Esophagus squamous epithelium (tissue), 5 donors: ENCODE measurements at regions not wholly inside any gene's neighbourhood (a gene's known extent, or its start where the extent isn't known, plus 50 kb on each side); places are given as distances from the start of the nearest gene placed in this dataset.

Experiments used
- DNase-seq: peaks from one replicate; lab custom pipeline; 2025; lab: John Stamatoyannopoulos, UW
- H3K27ac ChIP-seq, 4 donors: fragments of 200-600 bp; sonication (generic); one replicate each; pipeline ENCODE4 v1.5.1; 2016 to 2019; ENCODE audit warnings: mild to moderate bottlenecking in 1 of 4
- H3K27me3 ChIP-seq, 4 donors: fragments of 200-600 bp; sonication (generic); 1 replicate in 3 of 4; 2 replicates in 1 of 4; pipeline versions ENCODE4 v1.5.1 to v1.6.0; 2017 to 2021; ENCODE audit warnings: antibody characterized with exemption in 1 of 4
- H3K36me3 ChIP-seq, 3 donors: fragments of 200-600 bp; sonication (generic); one replicate each; pipeline ENCODE4 v1.5.1; 2016 to 2019
- H3K4me1 ChIP-seq, 3 donors: fragments of 200-600 bp; sonication (generic); one replicate each; pipeline ENCODE4 v1.5.1; 2017 to 2019
- H3K4me3 ChIP-seq, 4 donors: fragments of 200-600 bp; sonication (generic); 1 replicate in 3 of 4; 2 replicates in 1 of 4; pipeline ENCODE4 v1.5.1; 2016 to 2019; ENCODE audit warnings: mild to moderate bottlenecking in 2 of 4, moderate library complexity in 1 of 4
- H3K9me3 ChIP-seq, 3 donors: fragments of 200-600 bp; sonication (generic); one replicate each; pipeline ENCODE4 v1.5.1; 2016 to 2019
- POLR2A ChIP-seq, 4 donors: fragments of 450-650 bp; IDR thresholded peaks; one replicate each; pipeline ENCODE4 v1.6.1; 2017; ENCODE audit warnings: antibody characterized with exemption in 4 of 4, mild to moderate bottlenecking in 4 of 4, moderate library complexity in 3 of 4
- WGBS, 2 donors: methylation state at CpG; one replicate each; pipeline ENCODE4 v1.1.5; 2018; 5-methylcytosine and 5-hydroxymethylcytosine counted together
- intact Hi-C: fragments of 100-400 bp; cut with DNase I; formaldehyde crosslinking; loops from one replicate; pipeline ENCODE4 v1.15.0; 2022
- TF ChIP-seq, protein P1 (sequence below), 6 experiments: fragments of 450-650 bp in 4 of 6; fragments of 200-600 bp in 2 of 6; sonication (generic) in 2 of 6; IDR thresholded peaks; one replicate each; pipeline ENCODE4 v1.5.1; 2016 to 2019; ENCODE audit warnings: antibody characterized with exemption in 6 of 6, mild to moderate bottlenecking in 4 of 6, moderate library complexity in 4 of 6
- donor health status: DM: yes; HTN: yes; CAD: no.

DNA sequence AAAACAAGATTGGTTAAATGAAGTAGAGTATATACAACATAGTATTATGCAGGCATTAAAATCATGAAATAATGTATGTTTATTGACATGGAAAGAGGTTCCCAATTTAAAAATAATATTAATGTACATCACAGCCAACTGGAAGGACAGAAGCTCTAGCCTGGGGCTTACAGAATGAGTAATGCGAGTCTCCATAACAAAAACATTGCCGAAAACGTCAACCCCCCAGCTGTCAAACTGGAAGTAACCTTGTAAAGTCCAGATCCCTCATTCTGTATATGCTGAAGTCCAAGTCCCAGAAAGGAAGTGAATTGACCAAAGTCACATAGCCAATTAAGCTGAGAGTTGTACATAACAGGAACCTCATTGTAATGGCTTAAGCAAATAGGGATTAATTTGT, 128.7 kb upstream of the ECI2 start:
- no peaks in the 10 kb centered on the region for H3K36me3 ChIP-seq
- no peaks in the 10 kb centered on the region for H3K9me3 ChIP-seq
- TF ChIP-seq POLR2A (IDR thresholded peaks at IDR 0.05): no peak
- TF ChIP-seq, protein P1, sequence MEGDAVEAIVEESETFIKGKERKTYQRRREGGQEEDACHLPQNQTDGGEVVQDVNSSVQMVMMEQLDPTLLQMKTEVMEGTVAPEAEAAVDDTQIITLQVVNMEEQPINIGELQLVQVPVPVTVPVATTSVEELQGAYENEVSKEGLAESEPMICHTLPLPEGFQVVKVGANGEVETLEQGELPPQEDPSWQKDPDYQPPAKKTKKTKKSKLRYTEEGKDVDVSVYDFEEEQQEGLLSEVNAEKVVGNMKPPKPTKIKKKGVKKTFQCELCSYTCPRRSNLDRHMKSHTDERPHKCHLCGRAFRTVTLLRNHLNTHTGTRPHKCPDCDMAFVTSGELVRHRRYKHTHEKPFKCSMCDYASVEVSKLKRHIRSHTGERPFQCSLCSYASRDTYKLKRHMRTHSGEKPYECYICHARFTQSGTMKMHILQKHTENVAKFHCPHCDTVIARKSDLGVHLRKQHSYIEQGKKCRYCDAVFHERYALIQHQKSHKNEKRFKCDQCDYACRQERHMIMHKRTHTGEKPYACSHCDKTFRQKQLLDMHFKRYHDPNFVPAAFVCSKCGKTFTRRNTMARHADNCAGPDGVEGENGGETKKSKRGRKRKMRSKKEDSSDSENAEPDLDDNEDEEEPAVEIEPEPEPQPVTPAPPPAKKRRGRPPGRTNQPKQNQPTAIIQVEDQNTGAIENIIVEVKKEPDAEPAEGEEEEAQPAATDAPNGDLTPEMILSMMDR (IDR thresholded peaks at IDR 0.05): no peak
- DNase-seq: no peak
- H3K4me3 ChIP-seq: no peak overlapping the region
- 33 to 45% methylated on average over 3 of the region's 3 CpGs for WGBS, 2 donors
- H3K27me3 ChIP-seq: no peaks in the 10 kb centered on the region
- no peak overlapping the region for H3K27ac ChIP-seq
- peaks cover 0 to 10% (median 0%) of the 10 kb centered on the region in 3 donors for H3K4me1 ChIP-seq
- intact Hi-C loops: no loop called here

DNA sequence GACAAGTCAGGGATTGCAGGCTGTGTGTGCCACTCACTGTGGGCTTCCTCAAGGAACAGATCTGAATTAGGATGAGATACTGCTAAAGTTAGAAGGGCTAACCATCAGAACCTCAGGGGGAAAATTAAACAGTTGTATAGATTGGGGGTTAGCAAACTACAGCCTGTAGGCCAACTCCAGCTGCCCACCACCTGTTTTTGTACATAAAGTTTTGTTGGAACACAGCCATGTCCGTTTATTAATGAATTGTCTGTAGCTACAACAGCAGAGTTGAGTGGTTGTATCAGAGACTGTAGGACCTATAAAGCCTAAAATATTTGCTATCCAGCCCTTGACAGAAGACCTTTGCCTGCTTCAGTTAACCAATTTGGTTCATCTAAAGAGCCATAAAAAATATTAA, 127.2 kb upstream of the ECI2 start:
- no peaks in the 10 kb centered on the region for H3K36me3 ChIP-seq

DNA sequence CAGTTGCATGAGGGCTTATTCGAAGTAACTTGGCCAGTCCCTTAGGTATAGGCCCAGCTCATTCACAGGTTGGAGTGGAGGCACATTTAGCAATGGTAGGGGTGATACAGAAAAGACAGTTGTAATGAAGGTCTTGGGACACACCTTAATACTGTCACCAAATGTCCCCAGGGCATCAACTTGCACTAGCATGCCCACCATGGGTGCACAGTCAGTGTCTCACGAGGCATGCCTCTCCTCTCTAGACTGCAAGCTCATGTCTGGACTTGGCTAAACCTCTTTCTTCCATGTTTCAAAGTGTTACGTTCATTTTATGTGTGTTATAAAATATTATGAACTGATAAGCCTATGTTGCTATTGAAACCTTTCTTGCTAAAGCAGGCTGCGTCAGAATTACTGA, 124.0 kb upstream of the ECI2 start:
- TF ChIP-seq POLR2A (IDR thresholded peaks at IDR 0.05): no peak
- TF ChIP-seq, protein P1 (IDR thresholded peaks at IDR 0.05): no peak
- 64 to 66% methylated on average over 4 of the region's 4 CpGs for WGBS, 2 donors
- H3K27me3 ChIP-seq: no peaks in the 10 kb centered on the region
- H3K9me3 ChIP-seq: no peaks in the 10 kb centered on the region
- intact Hi-C loops: no loop called here
- H3K4me1 ChIP-seq: peaks cover 0 to 18% (median under 1%) of the 10 kb centered on the region in 3 donors
- H3K4me3 ChIP-seq: no peak overlapping the region
- DNase-seq: no peak
- H3K36me3 ChIP-seq: no peaks in the 10 kb centered on the region
- H3K27ac ChIP-seq: no peak overlapping the region

More for the DNA sequence above, 127.2 kb upstream of the ECI2 start:
- TF ChIP-seq, protein P1 (IDR thresholded peaks at IDR 0.05): no peak
- no peak for TF ChIP-seq POLR2A (IDR thresholded peaks at IDR 0.05)
- no peaks in the 10 kb centered on the region for H3K27me3 ChIP-seq
- no peak overlapping the region for H3K4me3 ChIP-seq
- peaks cover 0 to 17% (median 0%) of the 10 kb centered on the region in 3 donors for H3K4me1 ChIP-seq
- WGBS, 2 donors: 41 to 47% methylated on average over 1 of the region's 1 CpG
- H3K9me3 ChIP-seq: no peaks in the 10 kb centered on the region
- intact Hi-C loops: no loop called here
- H3K27ac ChIP-seq: no peak overlapping the region
- no peak for DNase-seq

DNA sequence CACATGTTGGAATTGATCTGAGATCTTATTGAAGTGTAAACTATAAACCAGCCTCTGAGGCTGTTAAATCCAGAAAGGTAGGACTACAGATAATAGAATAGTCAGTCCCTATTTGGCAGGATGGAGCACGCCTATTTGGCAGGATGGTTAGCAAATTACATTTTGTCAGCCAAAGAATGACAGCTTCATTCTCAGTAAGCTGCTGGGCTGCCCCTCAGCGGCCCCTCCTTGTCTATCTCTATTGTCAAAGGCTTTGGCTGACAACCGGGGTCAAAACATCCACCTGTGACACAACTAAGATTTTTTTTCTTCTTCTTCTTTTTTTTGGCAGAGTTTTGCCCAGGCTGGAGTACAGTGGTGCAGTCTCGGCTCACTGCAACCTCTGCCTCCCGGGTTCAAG, 123.4 kb upstream of the ECI2 start:
- Histone ChIP-seq H3K27ac (no peak overlapping the region), H3K9me3 (no peaks in the 10 kb centered on the region), H3K36me3 (no peaks in the 10 kb centered on the region), H3K27me3 (no peaks in the 10 kb centered on the region), H3K4me1 (peaks cover 0 to 24% (median 7%) of the 10 kb centered on the region in 3 donors), H3K4me3 (no peak overlapping the region)
- DNase-seq: no peak
- intact Hi-C loops: no loop called here
- TF ChIP-seq POLR2A (IDR thresholded peaks at IDR 0.05): no peak
- TF ChIP-seq, protein P1 (IDR thresholded peaks at IDR 0.05): no peak
- 27 to 41% methylated on average over 5 of the region's 5 CpGs for WGBS, 2 donors

GRCh38 chr6:4256969-4257368, 121.6 kb upstream of the ECI2 start:
- no peak overlapping the region for H3K27ac ChIP-seq
- peaks cover 0 to 34% (median 13%) of the 10 kb centered on the region in 3 donors for H3K4me1 ChIP-seq
- TF ChIP-seq, protein P1 (IDR thresholded peaks at IDR 0.05): no peak
- TF ChIP-seq POLR2A (IDR thresholded peaks at IDR 0.05): no peak
- intact Hi-C loops: no loop called here
- H3K36me3 ChIP-seq: no peaks in the 10 kb centered on the region
- 82 to 94% methylated on average over 3 of the region's 3 CpGs for WGBS, 2 donors
- no peak overlapping the region for H3K4me3 ChIP-seq
- no peaks in the 10 kb centered on the region for H3K9me3 ChIP-seq
- H3K27me3 ChIP-seq: no peaks in the 10 kb centered on the region
- DNase-seq: no peak
